Ureter (tissue), 1 donor: ENCODE measurements at regions not wholly inside any gene's neighbourhood (a gene's known extent, or its start where the extent isn't known, plus 50 kb on each side); places are given as distances from the start of the nearest gene placed in this dataset.
"Not testable (repeated sequence)": the region's sequence is repeated elsewhere in the genome, so short reads cannot be mapped to it uniquely, and the experiment has no call there.

Experiments used
- DNase-seq: peaks from one replicate; pipeline ENCODE4 v3.0.0-alpha.2; 2020; ENCODE audit warnings: low spot score
- donor health status: DM: yes; HTN: yes; CAD: no.

DNA sequence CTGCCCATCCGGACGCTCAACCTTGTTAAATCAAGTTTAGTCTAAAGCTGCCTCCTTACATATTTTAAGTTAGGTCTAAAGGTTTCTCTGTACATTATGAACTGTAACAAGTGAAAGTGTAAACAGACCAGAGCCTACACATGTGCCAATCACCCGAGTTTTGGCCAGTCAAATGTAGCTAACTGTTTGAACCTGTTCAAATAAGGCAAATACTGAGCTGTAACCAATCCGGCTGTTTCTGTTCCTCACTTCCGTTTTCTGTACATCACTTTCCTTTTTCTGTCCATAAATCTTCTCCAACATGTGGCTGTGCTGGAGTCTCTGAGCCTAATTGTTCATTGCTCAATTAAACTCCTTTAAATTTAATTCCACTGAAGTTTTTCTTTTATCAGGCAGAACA lies 113.3 kb upstream of the SHISA3 start:
- DNase-seq: no peak

DNA sequence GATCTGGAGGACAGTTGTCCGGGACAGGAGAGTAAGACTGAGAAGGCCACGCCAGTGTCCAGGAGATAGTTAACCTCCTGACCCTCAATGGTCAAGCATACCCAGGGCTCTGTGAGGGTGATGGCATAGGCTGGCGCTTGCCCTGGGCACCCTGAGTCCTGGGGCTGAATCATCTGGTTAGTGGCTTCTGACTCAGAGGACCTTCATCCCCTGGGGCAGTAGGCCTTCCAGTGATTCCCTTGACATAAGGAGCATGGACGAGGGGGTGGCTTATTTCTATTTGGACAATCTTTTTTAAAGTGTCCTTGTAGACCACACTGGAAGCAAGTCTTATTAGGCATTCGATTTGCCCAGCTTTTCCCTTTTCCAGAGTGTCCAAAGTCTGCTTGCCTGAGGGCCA lies 108.4 kb upstream of the SHISA3 start:
- not testable (repeated sequence) for DNase-seq

DNA sequence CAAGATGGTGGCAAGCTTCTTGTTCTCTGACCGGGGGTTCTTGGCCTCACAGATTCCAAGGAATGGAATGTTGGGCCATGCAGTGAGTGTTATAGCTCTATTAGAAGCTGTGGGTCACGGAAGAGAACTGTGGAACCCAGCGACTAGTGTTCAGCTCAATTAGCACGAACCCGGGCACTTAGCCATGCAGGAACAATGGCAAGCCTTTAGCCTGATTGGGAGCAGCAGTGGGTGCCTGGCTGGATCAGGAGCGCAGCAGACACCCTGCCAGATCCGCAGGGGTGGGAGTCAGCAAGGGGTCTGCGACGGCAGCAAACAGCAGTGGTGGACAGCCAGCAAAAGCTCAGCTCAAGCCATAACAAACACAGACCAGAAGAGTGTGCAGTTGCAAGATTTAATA lies 105.1 kb upstream of the SHISA3 start:
- DNase-seq: not testable (repeated sequence)

DNA sequence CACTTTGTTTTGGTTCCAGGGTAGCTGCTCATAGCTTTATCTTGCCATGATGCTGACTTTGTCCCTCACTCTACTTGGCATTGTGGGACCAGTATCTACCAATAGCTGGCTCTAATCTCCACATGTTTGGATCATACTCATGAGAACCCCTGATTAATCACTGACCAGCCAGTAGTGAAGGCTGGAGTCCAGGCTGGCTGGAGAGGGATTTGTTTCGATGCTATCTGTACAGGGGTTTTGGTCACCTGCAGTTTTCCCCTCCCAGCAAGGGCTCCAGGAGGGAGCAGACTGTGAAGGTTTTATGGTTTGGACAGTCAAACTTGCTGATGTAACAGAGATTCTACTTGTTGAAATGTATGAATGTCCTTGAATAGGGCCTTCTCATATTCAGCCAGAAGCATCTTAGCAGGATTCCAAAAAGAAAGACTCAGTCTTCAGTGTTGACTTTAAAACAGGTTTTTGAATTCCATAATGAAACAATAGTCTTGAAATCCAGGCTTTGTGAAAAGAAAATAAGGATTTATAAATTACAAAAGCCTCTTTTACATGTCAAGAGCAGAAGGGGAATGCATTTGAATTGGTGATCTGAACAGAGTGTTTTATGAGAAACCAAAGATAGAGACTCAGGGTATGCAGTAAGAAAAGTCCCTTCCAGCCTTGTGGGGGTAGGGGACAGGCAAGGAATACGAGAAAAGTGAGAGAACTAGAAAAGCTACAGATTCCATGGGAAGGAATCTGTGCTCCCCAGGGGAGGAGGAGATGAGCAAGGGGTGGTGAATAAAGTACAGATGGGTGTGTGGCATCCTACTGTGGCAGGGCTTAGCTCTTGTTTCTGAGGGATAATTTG lies 103.1 kb upstream of the SHISA3 start:
- no peak for DNase-seq

DNA sequence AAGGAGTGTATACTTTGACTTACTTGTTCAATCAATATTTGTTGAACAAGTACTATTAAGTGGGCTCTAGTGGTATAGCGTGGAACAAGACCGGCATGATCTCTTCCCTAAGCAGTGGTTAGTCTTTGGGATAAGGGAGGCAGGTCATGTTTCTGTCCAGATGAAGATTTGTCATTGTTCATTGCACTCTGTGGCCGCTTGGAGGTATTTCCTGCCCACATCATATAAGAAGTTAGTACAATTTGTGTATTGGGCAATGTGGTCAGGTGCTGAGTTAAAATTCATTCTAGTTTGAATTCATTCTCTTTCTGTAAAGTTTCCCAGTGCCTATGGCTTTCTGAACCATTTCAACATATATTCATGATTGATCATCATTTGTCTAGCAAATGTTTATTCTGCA lies 101.1 kb upstream of the SHISA3 start:
- DNase-seq: no peak

DNA sequence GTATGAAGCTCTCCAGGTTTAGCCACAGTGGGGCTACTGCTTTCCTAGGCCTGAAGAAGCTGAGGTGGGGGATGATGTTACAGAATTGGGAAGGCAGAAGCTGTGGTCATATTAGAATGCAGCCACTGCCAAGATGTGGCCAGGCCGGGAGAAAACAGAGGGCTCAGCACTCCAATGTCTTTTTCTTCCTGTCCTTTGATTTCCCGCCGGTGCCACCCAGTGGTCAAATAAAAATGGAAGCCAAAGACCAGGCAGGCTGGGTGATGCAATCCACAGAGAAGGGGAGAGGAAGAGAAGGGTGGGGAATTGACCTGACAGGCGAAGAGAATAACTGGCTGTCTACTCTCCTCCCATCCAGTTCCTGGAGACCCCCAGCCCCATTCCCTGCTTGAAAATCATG lies 94.9 kb upstream of the SHISA3 start:
- no peak for DNase-seq

DNA sequence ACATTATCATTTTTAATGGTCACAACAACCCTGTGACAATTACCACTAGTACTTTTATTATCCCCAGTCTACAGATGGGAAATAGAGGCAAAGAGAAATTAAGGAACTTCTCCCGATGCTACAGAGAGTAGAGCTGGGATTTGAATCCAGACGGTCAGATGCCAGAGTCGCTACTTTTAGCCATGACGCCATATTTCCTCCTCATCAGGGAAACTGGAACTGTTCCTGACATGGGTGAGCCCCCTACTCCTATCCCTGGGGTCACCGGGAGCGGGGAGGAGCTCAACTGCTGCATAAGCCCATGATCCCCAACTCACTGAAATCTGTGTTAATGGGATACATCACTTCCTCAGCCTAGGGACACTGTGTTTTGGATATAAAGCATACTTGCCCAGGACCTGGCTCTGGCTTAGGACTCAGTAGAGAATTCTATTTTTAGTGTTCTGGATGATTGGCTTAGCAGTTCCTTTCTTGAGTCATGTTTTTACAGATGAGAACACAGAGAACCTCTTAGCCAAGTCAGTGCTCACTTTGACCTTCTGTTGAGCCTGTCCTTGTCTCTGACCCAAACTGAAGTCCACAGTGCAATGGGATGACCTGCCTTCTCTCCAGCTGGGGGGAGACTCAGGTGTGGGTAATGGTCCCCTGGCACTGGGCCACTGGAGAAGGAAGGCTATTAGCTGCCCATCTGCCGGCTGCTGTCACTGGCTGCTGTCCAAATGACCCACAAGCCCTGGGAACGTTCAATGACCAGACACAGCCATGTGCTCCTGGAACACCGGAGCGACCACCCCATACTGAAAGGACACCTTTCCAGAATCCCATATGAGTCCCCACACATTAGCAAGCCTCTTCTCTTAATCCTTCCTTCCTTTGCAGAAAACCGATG lies 90.8 kb upstream of the SHISA3 start:
- DNase-seq: no peak

DNA sequence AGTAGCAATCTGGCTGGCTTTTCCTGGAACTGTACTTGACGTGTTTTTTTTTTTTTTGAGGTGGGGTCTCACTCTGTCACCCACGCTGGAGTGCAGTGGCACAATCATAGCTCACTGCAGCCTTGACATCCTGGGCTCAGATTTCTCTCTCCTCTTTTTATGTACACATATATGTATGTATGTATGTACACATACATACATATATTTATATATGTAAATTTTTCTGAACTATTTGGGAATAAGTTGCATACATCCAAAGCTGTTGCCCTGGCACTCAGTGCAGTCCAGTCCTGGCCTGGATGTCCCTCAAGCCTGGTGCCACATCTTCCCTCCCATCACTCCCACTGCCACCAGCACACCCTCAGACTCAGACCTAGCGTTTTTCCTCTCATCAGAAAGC lies 89.0 kb upstream of the SHISA3 start:
- DNase-seq: no peak

DNA sequence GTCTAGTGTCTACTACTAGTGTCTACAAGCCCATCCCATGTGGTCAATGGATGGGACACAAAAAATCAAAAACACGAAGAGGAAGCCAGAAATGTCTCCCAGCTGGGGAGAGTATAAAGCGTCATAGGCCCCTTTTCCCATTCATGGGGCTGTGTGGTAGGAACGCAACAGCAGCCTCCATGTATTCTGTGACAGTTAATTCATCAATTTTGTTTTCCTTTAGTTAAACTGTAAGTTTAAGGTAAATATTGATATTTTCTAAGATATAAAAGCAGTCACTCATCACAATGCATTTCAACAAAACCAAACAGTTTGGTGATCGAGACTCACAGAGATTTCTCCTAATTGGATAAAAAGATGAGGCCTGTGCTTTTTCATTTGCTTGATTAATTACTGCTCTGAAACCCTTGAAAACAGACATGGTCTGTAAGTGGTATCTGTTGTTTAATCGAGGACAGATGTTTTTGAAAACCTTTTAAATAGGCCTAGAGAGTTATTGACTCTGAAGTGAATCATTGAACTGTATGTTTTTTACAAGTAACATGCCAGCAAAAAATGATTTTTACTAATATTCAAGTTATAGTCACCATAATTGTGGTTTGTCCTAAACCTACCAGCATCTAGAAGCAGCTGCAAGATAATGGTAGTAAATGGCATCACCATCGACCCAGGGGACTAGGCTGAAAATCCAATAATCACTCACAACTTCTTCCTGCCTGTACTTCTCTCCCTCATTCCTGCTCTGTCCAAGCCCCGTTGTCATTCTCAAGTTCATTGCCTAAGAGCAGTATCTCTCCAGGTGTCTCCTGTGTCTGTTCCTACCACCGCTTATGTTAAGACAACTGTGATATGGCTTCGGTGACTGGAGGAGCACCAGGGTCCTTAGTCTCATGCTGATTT lies 87.7 kb upstream of the SHISA3 start:
- DNase-seq: no peak

DNA sequence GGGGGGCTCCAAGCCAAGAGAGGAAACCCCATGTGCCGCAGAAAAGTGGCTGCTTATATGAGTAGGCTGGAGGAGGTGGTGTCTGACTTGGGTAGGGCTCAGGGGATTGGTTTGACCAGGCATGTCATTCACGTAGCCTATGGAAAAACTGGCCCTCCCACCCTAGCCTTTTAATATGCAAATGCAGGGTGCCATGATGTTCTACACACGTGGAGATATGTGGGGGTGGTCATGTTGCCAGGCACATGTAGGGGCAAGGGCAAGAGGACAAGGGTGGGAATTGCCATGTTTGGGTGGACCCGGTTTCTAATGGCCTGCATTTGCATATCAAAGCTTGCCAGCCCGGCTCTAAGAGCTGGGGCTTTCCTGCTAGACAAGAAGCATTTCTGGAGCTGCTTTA lies 86.9 kb upstream of the SHISA3 start:
- no peak for DNase-seq

DNA sequence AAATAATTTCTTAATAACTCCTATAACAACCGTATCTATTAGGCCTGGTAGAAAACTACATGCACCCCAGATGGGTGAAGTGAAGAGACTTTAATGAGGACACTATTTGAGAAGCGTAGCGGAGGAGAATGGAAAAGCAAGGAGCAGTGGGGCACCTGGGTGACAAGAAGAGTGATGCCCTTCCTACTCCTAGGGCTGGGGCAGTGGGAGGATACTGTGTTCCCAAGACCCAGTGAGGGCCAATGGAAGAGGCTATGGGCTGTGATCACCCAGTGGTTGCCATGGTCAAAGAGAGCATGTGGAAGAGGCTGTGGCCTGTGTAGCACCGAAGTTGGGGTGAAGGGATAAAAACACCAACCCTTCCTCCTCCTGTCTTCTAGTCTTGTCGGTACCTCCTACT lies 86.5 kb upstream of the SHISA3 start:
- no peak for DNase-seq

DNA sequence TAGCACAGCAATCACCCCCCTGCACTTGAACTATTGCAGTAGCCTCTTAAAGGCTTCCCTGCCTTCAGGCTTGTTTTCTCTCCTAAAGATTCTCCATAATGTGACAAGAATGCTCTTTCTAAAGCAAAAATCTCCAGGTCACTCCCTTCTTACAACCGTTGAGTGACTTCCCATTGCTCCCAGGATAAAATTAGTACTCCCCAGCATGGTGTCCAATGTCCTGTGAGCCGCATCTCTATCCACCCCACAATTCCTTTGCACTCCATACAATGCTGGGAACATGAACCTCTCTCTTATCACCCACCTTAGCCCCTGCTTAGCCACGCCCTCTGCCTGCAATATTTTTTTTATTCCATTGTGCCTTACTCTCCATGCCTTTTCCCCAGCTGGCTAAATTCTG lies 85.7 kb upstream of the SHISA3 start:
- DNase-seq: no peak

DNA sequence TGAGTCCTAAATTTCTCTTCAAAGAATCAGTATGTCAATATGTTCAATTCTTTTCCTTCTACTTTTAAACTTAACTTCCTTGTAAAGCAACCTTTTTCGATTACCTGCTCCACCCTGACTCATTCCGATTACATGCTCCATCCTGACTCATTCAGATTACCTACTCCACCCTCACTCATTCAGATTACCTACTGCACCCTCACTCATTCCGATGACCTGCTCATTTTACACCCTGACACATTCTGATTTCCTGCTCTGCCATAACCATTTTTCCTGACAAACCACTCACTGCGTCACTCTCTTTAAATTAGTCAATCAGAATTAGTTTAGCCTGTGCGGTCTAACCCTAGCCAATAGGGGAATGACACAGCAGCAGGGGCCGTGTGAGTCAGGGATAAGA lies 83.9 kb upstream of the SHISA3 start:
- DNase-seq: not testable (repeated sequence)

DNA sequence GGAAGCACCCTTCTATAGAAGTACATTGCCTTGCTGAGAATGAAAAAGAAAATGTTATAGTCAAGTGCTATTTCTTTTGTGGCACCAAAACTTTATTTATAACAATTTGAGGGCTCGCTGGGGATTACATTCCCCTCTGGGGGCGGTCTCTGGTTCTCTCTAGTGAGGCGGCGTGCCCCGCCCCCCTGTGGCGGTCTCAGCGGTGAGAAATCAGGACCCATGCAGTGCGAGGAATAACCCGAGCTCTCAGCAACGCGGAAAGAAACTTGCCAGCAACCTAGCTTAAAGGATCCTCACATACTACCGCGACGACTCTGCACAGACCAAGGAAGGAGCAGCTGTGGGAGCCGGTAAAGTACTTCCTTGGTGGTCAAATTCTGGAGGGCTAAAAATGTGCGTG lies 83.4 kb upstream of the SHISA3 start:
- DNase-seq: no peak

DNA sequence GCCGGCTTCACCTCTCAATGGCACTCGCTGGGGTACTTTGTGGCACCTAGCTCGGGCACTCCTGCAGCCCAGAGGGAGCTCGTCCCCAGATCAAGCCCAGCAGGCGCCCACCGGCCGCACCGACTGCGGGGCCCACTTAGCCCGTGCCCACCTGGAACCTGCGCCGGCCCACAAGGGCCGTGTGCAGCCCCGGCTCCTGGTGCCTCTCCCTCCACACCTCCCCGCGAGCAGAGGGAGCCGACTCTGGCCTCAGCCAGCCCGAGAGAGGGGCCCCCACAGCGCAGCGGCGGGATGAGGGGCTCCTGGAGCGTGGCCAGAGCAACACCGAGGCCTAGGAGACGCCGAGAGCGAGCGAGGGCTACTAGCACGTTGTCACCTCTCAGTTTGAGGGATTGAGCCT lies 82.1 kb upstream of the SHISA3 start:
- DNase-seq: no peak

DNA sequence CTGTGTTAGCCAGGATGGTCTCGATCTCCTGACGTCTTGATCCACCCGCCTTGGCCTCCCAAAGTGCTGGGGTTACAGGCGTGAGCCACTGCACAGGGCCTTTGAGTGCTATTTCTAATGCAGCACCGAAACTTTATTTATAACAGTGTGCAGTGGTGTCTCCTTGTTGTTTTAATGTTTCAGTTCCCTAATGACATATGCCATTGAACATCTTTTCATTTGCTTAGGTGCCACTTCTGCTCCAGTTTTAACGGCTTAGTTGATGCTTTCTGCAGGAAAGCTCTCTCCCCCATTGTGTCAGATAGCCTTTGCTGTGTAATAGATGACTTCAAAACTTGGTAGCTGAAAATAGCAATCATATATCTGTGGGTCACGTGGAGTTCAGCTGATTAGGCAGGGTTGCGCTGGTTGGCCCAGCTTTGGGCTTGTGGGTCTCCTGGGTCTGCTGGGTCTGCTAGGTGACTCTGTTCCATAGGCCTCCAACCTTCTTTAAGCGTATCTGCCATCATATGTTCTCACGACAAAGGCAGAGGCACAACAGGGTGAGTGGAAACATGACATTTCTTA lies 76.4 kb upstream of the SHISA3 start:
- no peak for DNase-seq

DNA sequence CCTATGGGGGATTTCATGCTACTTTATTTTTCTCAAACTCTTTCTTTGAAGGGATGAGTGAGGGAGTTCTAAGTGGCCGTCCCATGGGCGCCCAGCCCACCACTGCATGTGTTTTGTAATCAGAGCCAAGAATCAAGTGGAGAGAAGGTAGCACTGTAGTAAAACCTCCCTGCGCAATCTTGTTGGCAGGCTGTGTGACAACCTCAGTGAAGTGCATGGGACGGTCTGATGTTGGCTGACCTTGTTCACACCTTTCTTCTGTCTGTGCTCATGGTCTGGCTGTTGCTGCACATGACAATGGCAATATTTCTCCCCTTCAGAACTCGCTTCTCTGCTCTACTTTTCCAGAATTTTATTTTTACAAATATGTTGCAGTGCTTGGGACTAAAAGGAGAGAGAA lies 71.2 kb upstream of the SHISA3 start:
- DNase-seq: no peak

DNA sequence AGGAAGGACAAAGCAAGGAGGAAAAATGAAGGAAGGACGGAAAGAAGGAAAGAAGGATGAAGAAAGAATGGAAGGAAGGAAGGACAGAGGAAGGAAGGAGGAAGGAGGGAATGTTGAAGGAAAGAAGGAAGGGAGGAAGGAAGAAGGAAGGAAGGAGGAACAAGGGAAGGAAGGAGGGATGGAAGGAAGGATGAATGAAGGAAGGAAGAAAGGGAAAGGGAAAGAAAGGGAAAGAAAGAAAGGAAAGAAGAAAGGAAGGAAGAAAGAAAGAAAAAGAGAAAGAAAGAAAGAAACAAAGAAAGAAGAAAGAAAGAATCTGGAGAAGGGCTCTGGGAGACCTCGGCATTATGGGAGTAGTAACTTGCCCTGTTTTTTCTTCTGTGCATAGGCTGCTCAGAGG lies 70.8 kb upstream of the SHISA3 start:
- no peak for DNase-seq

DNA sequence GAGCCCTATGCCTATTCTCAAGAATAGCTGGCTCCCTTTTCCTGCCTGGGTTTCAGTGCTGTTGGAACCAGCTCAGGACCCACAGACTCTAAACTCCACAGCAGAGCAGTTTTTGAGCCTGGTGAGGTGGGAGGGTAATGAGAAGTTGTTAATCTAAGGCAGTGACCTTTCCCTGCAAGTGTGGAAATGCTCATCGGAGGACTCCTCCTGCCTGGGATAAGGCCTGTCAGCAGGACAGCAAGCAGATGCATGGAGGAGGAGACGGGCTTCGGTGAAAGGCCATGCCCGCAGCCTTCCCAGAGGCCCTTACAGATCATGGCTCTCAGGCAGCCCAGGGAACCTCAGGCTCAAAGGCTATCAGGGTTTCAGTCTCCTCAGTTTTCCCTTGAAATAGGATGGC lies 70.0 kb upstream of the SHISA3 start:
- no peak for DNase-seq

DNA sequence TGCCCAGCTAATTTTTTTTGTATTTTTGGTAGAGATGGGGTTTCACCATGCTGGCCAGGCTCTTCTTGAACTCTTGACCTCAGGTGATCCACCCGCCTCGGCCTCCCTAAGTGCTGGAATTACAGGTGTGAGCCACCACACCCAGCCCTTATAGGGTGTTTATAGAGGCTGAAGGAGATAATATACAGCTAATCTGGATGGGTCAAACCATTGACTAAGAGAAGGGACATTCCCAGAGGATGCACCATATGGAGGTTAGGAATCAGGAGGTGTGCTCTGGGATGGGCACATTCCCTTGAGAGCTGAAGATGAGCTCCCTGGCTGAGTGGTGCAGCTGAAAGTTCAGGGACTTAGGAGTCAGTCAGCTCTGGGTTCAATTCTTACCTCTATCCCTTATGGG lies 68.3 kb upstream of the SHISA3 start:
- DNase-seq: no peak

DNA sequence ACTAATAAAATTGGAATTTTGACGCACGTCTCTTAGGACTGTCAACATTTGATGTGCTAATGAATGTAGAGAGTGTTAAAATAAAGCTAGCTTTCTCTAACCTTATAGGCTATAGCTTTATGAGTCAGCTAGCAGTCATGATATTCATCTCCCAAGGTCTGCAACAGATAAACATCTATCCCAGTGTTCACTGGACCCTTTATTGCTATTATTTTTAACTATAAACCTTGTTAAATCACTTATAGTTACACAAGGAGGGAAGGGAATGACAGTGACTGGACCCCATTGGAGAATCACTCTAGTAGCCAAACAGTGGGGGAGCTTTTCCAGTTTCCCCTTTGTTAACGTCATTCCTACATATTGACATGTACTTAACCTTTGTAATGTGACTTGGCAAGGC lies 67.9 kb upstream of the SHISA3 start:
- no peak for DNase-seq
